ENCODE measurements at regions not wholly inside any gene's neighbourhood (a gene's known extent, or its start where the extent isn't known, plus 50 kb on each side); places are given as distances from the start of the nearest gene placed in this dataset.

DNA sequence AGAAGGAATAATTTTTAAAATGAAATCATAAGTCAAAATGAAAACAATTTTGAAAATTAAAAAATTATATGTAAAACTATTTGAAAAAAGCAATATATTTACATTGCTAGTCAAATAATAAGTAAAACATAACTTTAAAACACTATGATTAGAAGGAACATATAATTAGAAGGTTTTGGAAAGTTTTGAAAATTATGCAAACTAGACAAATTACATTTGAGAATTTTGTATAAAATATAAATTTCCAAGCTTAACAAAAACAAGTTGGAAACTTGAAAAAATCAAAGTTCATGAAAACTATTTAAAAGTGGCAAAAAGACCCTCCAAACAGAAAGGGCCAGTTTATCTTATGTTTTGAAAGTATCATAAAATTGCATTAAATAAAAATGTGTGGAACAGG is 67.6 kb upstream of the TLL1 start:
- no peaks in the 10 kb centered on the region for H3K36me3 Mint-ChIP-seq (ENCODE audit: insufficient read depth in 1 of 3, low read depth in 3 of 3)
- Histone ChIP-seq H2BK15ac (ENCODE audit: low read depth, low read length) (no peak overlapping the region), H3K56ac (ENCODE audit: insufficient read length, low read depth, low read length) (no peak overlapping the region), H3T11ph (ENCODE audit: low read length) (no peak overlapping the region), H3K27me3 (ENCODE audit: insufficient read depth, low read length) (no peaks in the 10 kb centered on the region), H2BK20ac (ENCODE audit: low read depth, low read length, poor library complexity, severe bottlenecking) (no peak overlapping the region), H3K27ac (ENCODE audit: insufficient read length, low read depth, low read length) (no peak overlapping the region), H3K79me1 (ENCODE audit: insufficient read depth, low read depth, low read length, poor library complexity, severe bottlenecking) (no peaks in the 10 kb centered on the region), H4K20me1 (ENCODE audit: control insufficient read depth, insufficient read depth, insufficient read length) (no peaks in the 10 kb centered on the region), H3K23ac (ENCODE audit: insufficient read length, low read depth, low read length) (no peak overlapping the region), H2BK5ac (ENCODE audit: insufficient read length, low read length) (no peak overlapping the region), H3K79me2 (ENCODE audit: insufficient read depth, low read length) (no peaks in the 10 kb centered on the region), H3K18ac (ENCODE audit: insufficient read length, low read depth, low read length) (no peak overlapping the region), H2AK5ac (ENCODE audit: insufficient read length, low read length) (no peak overlapping the region), H2BK120ac (ENCODE audit: low read depth, low read length, poor library complexity, severe bottlenecking) (no peak overlapping the region), H3K23me2 (ENCODE audit: insufficient read length, low read depth, low read length, poor library complexity, severe bottlenecking) (no peaks in the 10 kb centered on the region), H3K14ac (ENCODE audit: insufficient read depth, low read length) (no peak overlapping the region), H3K9ac (ENCODE audit: extremely low read depth, insufficient read length, low read length) (no peak overlapping the region), H3K4me1 (ENCODE audit: insufficient read depth, low read length) (no peaks in the 10 kb centered on the region), H3K4me2 (ENCODE audit: insufficient read depth, insufficient read length, low read length) (no peak overlapping the region), H4K91ac (ENCODE audit: insufficient read length, low read depth, low read length) (no peak overlapping the region), H3K4ac (ENCODE audit: low read depth, low read length) (no peak overlapping the region), H4K5ac (ENCODE audit: insufficient read length, low read depth, low read length) (no peak overlapping the region), H4K8ac (replicated peaks; ENCODE audit: insufficient read length, low read depth, low read length) (no peak overlapping the region), H2AFZ (ENCODE audit: low read length) (no peak overlapping the region), H3K9me3 (ENCODE audit: control insufficient read depth, low read depth, low read length) (no peaks in the 10 kb centered on the region), H2BK12ac (ENCODE audit: insufficient read length, low read depth, low read length) (no peak overlapping the region)
- H3K27ac Mint-ChIP-seq: no peak overlapping the region
- no peak for DNase-seq
- peaks cover 0 to 2% of the 10 kb centered on the region in 2 experiments; a peak in 1 of 4 replicates for H3K4me1 Mint-ChIP-seq
- no peak for TF ChIP-seq CTCF (conservative IDR thresholded peaks at IDR 0.05)
- no peaks in the 10 kb centered on the region for H3K9me3 Mint-ChIP-seq
- H3K27me3 Mint-ChIP-seq (ENCODE audit: low read depth): no peaks in the 10 kb centered on the region
- no peak overlapping the region for H3K4me3 Mint-ChIP-seq

Measured in H9 (cell line).